ENCODE measurements at regions not wholly inside any gene's neighbourhood (a gene's known extent, or its start where the extent isn't known, plus 50 kb on each side); places are given as distances from the start of the nearest gene placed in this dataset.
A peak's percentile ranks its signal among the peaks of the same experiment; 100 is the strongest.

DNA sequence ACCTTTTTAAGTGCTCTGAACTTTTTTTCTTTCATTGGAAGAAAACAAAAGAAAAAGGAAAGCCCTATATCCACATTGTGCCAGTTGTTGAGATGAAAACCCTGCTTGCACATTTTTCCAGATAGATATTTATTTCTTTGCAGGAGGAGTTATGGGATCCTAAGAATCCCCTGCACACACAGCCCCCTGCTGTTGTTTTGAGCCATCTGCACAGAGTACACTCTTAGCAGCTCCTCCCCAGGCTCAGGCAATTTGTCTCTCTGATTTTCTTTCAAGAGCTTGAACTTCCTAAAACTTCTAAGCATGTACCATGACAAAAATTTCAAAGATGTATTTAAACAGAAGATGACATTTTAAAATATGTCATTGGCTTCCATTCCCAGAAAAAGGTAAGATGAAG, 436.9 kb downstream of the METTL4 start:
- DNase-seq (ENCODE audit: low read depth) = peak; percentile 47
- no peak overlapping the region for H3K4me3 ChIP-seq (ENCODE audit: low read depth, low read length)
- TF ChIP-seq, protein P1, sequence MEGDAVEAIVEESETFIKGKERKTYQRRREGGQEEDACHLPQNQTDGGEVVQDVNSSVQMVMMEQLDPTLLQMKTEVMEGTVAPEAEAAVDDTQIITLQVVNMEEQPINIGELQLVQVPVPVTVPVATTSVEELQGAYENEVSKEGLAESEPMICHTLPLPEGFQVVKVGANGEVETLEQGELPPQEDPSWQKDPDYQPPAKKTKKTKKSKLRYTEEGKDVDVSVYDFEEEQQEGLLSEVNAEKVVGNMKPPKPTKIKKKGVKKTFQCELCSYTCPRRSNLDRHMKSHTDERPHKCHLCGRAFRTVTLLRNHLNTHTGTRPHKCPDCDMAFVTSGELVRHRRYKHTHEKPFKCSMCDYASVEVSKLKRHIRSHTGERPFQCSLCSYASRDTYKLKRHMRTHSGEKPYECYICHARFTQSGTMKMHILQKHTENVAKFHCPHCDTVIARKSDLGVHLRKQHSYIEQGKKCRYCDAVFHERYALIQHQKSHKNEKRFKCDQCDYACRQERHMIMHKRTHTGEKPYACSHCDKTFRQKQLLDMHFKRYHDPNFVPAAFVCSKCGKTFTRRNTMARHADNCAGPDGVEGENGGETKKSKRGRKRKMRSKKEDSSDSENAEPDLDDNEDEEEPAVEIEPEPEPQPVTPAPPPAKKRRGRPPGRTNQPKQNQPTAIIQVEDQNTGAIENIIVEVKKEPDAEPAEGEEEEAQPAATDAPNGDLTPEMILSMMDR (conservative IDR thresholded peaks at IDR 0.05; ENCODE audit: low read depth, low read length) = peak; percentile 46

DNA sequence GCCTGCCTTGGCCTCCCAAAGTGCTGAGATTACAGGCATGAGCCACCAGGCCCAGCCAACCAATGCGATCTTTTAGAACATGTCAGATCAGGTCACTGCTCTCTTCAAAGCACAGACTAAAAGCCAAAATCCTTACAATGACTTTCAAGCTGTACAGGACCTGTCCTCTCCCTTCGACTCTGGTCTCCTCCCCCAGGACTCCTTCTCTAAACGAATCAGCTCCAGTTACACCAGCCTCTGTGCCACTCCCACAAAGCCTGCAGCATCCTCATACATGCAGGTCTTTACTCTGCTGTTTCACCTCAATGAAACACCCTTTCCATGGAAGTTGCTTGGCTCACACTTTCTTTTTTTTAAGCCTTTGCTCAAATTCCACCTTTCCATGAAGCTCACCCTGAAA, 436.0 kb downstream of the METTL4 start:
- TF ChIP-seq, protein P1 (conservative IDR thresholded peaks at IDR 0.05; ENCODE audit: low read depth, low read length) = no peak
- no peak overlapping the region for H3K4me3 ChIP-seq (ENCODE audit: low read depth, low read length)
- no peak for DNase-seq (ENCODE audit: low read depth)

DNA sequence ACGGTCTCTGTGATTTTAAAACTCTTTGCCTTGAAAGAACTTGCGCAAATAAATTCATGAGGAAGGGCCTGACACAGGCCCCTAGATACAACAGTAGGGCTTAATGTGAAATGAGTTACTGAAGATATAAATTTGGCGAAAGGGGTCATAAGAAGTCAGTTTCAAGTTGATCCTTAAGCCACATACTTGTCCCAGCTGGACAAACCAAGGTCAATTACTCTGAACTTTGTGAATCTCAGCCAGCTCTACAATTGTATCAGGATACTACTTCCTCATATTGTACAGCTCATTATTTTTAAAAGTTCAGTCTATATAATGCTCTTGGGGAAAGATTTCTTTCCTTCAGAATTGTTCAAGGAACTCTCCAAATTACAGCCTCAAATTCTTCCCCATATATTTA, 432.8 kb downstream of the METTL4 start:
- TF ChIP-seq, protein P1 (conservative IDR thresholded peaks at IDR 0.05; ENCODE audit: low read depth, low read length) = no peak
- no peak for DNase-seq (ENCODE audit: low read depth)
- no peak overlapping the region for H3K4me3 ChIP-seq (ENCODE audit: low read depth, low read length)

DNA sequence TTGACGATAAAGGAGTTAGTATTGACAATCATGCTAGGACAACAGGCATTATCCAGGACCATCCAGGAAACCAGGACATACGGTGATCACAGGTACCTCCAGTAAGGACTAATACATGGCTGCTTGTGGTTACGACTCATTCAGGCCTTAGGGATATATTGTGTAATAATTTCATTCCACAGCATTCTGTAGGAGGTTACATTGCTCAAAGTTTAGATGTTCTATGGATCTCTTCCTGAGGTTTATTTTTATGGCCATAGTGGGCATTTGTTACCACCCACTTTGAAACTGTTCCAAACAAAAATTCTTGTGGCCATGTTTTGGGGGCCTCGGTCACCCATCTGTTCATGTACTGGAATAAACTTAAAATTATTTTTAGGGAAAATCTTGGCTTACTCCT, 431.6 kb downstream of the METTL4 start:
- DNase-seq (ENCODE audit: low read depth) = peak; percentile 57
- TF ChIP-seq, protein P1 (conservative IDR thresholded peaks at IDR 0.05; ENCODE audit: low read depth, low read length) = no peak
- no peak overlapping the region for H3K4me3 ChIP-seq (ENCODE audit: low read depth, low read length)

DNA sequence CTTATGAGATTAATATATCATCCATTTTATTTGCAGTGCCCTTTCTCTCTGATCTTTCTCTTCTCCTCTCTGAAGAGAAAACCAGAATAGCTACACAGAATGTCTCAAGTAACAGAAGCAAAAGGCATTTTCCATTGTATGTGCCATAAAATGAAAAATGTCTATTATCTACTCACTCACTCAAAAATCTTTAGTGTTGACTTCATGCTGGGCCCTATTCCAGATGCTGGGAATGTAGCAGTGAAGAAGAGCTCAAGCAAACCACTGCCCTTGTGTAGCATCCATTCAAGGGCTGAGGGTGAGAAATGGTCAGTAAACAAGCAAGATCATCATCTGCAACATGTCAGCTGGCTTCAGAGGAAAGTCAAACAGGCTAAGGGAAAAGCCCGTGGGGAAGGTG, 427.7 kb downstream of the METTL4 start:
- DNase-seq (ENCODE audit: low read depth) = peak; percentile 38

DNA sequence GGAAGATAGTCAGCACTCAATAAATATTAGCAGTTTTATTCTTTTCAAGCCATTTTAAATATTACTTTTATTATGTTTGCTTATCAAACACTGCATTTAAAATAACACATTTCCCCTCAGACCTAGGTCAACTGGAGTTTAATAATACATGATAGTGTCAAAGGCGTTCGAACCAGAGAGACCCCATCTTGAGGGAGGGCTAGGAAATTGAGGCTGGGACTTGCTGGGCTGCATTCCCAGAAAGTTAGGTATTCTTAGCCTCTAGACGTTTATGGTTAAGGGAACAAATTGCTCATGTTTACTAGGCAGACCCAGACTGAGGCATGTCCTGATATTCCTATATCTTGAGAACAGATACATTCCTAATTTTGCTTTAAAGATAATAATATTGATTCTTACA, 426.5 kb downstream of the METTL4 start:
- TF ChIP-seq, protein P1 (conservative IDR thresholded peaks at IDR 0.05; ENCODE audit: low read depth, low read length) = no peak
- DNase-seq (ENCODE audit: low read depth) = no peak
- no peak overlapping the region for H3K4me3 ChIP-seq (ENCODE audit: low read depth, low read length)

More for the DNA sequence above, 427.7 kb downstream of the METTL4 start:
- no peak overlapping the region for H3K4me3 ChIP-seq (ENCODE audit: low read depth, low read length)
- TF ChIP-seq, protein P1 (conservative IDR thresholded peaks at IDR 0.05; ENCODE audit: low read depth, low read length) = no peak

DNA sequence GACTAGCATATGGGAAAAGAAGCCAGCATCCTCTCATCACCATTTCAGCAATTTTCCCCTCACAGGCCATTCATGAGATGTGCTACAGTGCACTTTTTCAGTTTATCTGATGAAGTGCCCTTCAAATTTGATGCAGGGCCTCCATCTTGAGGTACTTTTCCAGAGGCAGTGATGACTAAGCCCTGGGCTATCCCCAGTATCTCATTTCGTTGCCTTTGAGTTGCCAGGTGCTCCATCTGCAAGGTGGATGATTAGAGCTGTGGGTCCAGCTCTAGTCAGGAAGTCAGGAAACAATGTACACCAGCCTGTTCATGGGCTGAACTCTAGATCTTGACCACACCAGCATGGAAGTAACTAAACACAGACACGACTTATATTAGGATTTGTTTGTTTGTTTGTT, 425.2 kb downstream of the METTL4 start:
- H3K4me3 ChIP-seq (ENCODE audit: low read depth, low read length) = no peak overlapping the region
- TF ChIP-seq, protein P1 (conservative IDR thresholded peaks at IDR 0.05; ENCODE audit: low read depth, low read length) = no peak
- no peak for DNase-seq (ENCODE audit: low read depth)

Data from choroid plexus epithelial cell (primary cell).